ENCODE measurements at regions not wholly inside any gene's neighbourhood (a gene's known extent, or its start where the extent isn't known, plus 50 kb on each side); places are given as distances from the start of the nearest gene placed in this dataset.

DNA sequence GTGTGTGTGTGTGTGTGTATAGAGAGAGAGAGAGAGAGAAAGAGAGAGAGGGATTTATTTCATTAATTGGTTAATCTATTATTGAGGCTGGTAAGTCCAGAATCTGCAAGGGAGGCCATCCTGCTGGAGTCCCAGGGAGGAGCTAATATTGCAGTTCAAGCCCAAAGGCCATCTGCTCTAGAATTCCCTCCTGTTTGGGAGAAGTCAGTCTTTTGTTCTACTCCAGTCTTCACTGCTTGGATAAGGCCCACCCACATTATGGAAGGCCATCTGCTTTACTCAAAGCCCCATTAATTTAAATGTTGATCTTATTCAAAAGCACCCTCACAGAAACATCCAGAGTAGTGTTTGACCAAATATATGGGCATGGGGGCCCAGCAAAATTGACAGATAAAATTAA lies 317.5 kb upstream of the RASGEF1B start:
- TF ChIP-seq POU2F2 (IDR thresholded peaks at IDR 0.05; ENCODE audit: borderline replicate concordance, low read depth, low read length) (no peak), CTCF (IDR thresholded peaks at IDR 0.05 in 2 of 3, conservative IDR thresholded peaks at IDR 0.05 in 1 of 3; ENCODE audit: control insufficient read depth in 2 of 3, extremely low read depth in 1 of 3, insufficient read depth in 1 of 3, low read depth in 3 of 3, low read length in 3 of 3) (no peak), NRF1 (conservative IDR thresholded peaks at IDR 0.05; ENCODE audit: low read depth, low read length) (no peak), EP300 (IDR thresholded peaks at IDR 0.05; ENCODE audit: borderline replicate concordance in 1 of 2, control insufficient read depth in 1 of 2, low read depth in 2 of 2, low read length in 2 of 2) (no peak), POLR2A (IDR thresholded peaks at IDR 0.05; ENCODE audit: low read depth, low read length) (no peak)

Data from GM12878 (cell line).